ENCODE measurements at regions not wholly inside any gene's neighbourhood (a gene's known extent, or its start where the extent isn't known, plus 50 kb on each side); places are given as distances from the start of the nearest gene placed in this dataset.

- no peak for TF ChIP-seq E2F4 (CRISPR knock-in tag; IDR thresholded peaks at IDR 0.05; ENCODE audit: borderline replicate concordance, low read depth)
- no peak for TF ChIP-seq FOXP1 (CRISPR knock-in tag; IDR thresholded peaks at IDR 0.05; ENCODE audit: borderline replicate concordance)
- TF ChIP-seq ATF2 (CRISPR knock-in tag; IDR thresholded peaks at IDR 0.05; ENCODE audit: borderline replicate concordance, low read depth): no peak
- no peak for TF ChIP-seq CTCF (IDR thresholded peaks at IDR 0.05)
- TF ChIP-seq RELA (CRISPR knock-in tag; IDR thresholded peaks at IDR 0.05; ENCODE audit: borderline replicate concordance): no peak
- TF ChIP-seq ATF3 (CRISPR knock-in tag; conservative IDR thresholded peaks at IDR 0.05): no peak
- TF ChIP-seq ZNF425 (CRISPR knock-in tag; conservative IDR thresholded peaks at IDR 0.05): no peak
- no peak for TF ChIP-seq ZNF416 (CRISPR knock-in tag; IDR thresholded peaks at IDR 0.05)
- TF ChIP-seq FOXJ3 (CRISPR knock-in tag; IDR thresholded peaks at IDR 0.05; ENCODE audit: borderline replicate concordance): no peak
- no peak for TF ChIP-seq NR2C2 (CRISPR knock-in tag; IDR thresholded peaks at IDR 0.05)
- TF ChIP-seq ZNF263 (CRISPR knock-in tag; IDR thresholded peaks at IDR 0.05; ENCODE audit: low read depth): no peak
- TF ChIP-seq ESRRA (CRISPR knock-in tag; IDR thresholded peaks at IDR 0.05; ENCODE audit: borderline replicate concordance): no peak
Observed at GRCh38 chr1:219296430-219297355, 123.0 kb downstream of the LYPLAL1 start.
